ENCODE measurements at regions not wholly inside any gene's neighbourhood (a gene's known extent, or its start where the extent isn't known, plus 50 kb on each side); places are given as distances from the start of the nearest gene placed in this dataset.

- TF ChIP-seq CTCF (IDR thresholded peaks at IDR 0.05) = no peak
- no peak for DNase-seq (ENCODE audit: low spot score)
- ATAC-seq (ENCODE audit: low FRiP score) = no peak
Measured at GRCh38 chr4:151561551-151562256, 152.7 kb downstream of the FHIP1A start.

GRCh38 chr4:151563194-151563593, 154.2 kb downstream of the FHIP1A start:
- no peak for ATAC-seq (ENCODE audit: low FRiP score)
- TF ChIP-seq CTCF (IDR thresholded peaks at IDR 0.05) = no peak
- DNase-seq (ENCODE audit: low spot score) = no peak

GRCh38 chr4:151564321-151564720, 155.3 kb downstream of the FHIP1A start:
- no peak for TF ChIP-seq CTCF (IDR thresholded peaks at IDR 0.05)
- ATAC-seq (ENCODE audit: low FRiP score) (no peak), DNase-seq (ENCODE audit: low spot score) (no peak)

GRCh38 chr4:151565583-151565982, 156.6 kb downstream of the FHIP1A start:
- DNase-seq (ENCODE audit: low spot score) (no peak), ATAC-seq (ENCODE audit: low FRiP score) (no peak)
- no peak for TF ChIP-seq CTCF (IDR thresholded peaks at IDR 0.05)

GRCh38 chr4:151566053-151566452, 157.1 kb downstream of the FHIP1A start:
- TF ChIP-seq CTCF (IDR thresholded peaks at IDR 0.05) = no peak
- ATAC-seq (ENCODE audit: low FRiP score) = no peak
- DNase-seq (ENCODE audit: low spot score) = no peak

- TF ChIP-seq CTCF (IDR thresholded peaks at IDR 0.05) = no peak
- DNase-seq (ENCODE audit: low spot score) (no peak), ATAC-seq (ENCODE audit: low FRiP score) (no peak)
Measured at GRCh38 chr4:151567056-151567455, 158.1 kb downstream of the FHIP1A start.

GRCh38 chr4:151568966-151569365, 160.0 kb downstream of the FHIP1A start:
- no peak for TF ChIP-seq CTCF (IDR thresholded peaks at IDR 0.05)
- DNase-seq (ENCODE audit: low spot score) (no peak), ATAC-seq (ENCODE audit: low FRiP score) (no peak)

Measured in omental fat pad (tissue), 3 donors.